HG03095 (cell line): ENCODE measurements at regions not wholly inside any gene's neighbourhood (a gene's known extent, or its start where the extent isn't known, plus 50 kb on each side); places are given as distances from the start of the nearest gene placed in this dataset.
"Not testable (repeated sequence)": the region's sequence is repeated elsewhere in the genome, so short reads cannot be mapped to it uniquely, and the experiment has no call there.

Experiments
- ATAC-seq: cut with Tn5 transposase; IDR thresholded peaks from one replicate; pipeline ENCODE4 v1.9.1; 2021; ENCODE audit warnings: moderate library complexity; ENCODE audit not compliant: unreplicated experiment

DNA sequence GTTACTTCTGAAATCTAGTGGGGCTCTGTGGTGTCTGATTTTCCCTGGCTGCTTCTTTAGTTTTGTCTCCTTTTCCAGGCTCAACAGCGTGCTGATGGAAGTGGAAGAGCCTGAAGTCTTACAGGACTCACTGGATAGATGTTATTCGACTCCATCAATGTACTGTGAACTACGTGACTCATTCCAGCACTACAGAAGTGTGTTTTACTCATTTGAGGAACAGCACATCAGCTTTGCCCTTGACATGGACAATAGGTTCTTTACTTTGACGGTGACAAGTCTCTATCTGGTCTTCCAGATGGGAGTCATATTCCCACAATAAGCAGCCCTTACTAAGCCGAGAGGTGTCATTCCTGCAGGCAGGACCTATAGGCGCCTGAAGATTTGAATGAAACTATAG is 51.1 kb downstream of the NBPF8 start:
- ATAC-seq, result not testable (repeated sequence)

DNA sequence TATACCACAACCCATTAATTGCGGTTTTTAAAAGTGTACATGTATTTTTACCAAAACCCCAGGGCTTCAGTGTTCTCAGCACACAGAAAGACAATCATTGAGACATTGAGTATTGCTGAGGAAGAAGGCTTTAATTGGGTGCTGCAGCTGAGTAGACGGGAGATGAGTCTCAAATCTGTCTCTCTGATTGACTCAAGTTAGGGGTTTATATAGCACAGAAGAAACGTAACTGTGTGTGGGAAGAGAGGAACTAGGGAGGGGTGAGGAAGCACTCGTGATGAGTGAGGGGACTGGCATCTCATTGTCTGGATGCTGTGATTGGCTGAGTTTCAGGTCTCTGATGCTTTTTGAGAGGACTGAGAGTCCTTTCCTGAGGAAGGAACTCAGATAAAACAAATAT is 62.8 kb downstream of the NBPF8 start:
- ATAC-seq, result not testable (repeated sequence)

- not testable (repeated sequence) for ATAC-seq
These were observed 63.6 kb downstream of the NBPF8 start for GRCh38 chr1:120478400-120478799.

GRCh38 chr1:120487542-120487941 is 72.7 kb downstream of the NBPF8 start:
- ATAC-seq, result not testable (repeated sequence)

DNA sequence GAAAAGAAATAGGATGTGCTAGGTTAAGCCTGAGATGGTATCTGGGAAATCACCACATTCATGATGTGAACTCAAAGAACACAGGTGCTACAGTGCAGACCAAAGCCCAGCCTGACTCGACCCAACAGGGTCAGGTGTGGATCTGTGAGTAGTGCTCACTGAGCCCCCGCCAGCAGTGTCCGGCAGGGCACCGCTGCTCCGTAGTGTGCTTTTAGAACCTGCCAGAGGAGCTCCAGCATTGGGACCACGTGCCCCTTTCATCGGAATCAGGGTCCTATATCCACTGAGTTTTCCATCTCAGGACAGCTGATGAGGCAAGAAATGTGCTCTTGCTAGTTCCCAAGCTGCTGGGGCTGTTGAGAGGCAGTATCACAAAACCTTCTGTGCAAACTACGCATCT is 74.4 kb downstream of the NBPF8 start:
- not testable (repeated sequence) for ATAC-seq

GRCh38 chr1:120497145-120497544 is 82.3 kb downstream of the NBPF8 start:
- ATAC-seq, result not testable (repeated sequence)

DNA sequence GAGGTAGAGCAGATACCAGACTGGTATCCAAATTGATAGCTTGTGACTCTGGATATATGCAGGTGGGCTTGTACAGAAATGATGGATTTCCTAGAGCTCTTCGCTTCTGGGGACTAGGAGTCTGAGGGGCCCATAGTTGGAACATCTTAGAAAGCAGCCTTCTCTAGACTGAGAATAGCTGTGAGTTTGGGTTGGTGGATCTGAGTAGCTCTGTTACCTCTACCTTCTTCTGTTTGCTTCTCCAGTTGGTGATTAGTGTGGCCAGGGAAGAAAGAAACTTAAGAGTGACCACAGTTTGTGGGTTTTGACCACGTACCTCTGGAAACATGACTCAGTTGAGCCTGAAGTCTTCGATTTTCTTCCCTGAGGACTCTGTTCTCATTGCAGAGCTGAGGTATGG is 88.4 kb downstream of the NBPF8 start:
- not testable (repeated sequence) for ATAC-seq

DNA sequence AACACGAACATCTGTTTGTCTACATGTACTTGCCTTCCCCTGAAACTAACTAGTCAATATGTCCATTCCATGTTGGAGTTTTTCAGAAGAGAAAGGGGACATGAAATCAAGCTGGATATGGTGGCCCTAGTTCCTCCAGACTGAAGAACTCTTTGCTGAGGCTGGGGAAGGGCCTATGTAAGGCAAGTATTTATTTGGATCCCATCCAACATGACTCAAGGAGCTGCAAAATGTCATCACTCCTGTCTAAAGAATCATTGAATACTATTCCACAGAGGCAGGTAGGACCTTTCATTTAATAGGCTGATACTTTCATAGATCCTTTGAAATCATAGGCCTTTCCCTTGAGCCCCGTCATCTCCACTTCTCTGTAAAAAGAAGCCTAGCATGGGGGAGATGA is 91.5 kb downstream of the NBPF8 start:
- not testable (repeated sequence) for ATAC-seq

GRCh38 chr1:120508351-120508750 is 93.5 kb downstream of the NBPF8 start:
- not testable (repeated sequence) for ATAC-seq

GRCh38 chr1:120509258-120509657 is 94.4 kb downstream of the NBPF8 start:
- ATAC-seq, result not testable (repeated sequence)

DNA sequence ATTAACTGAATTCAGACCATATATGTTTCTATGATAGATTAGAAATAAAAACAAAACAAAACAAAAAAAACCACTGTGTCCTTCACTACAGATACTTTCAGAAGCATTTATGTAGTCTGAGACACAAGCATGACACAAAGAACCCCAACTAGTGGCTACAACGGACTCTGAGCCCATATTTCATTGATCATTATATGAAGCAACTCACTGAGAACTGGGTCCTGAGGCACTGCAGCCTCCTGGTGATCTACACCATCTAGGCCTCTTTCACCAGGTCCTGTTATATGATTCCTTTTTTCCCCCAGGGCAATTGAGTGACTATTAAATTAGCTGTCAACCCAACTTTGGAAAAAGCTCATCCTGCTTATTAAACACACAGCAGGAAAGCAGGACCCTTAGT is 98.3 kb downstream of the NBPF8 start:
- not testable (repeated sequence) for ATAC-seq

DNA sequence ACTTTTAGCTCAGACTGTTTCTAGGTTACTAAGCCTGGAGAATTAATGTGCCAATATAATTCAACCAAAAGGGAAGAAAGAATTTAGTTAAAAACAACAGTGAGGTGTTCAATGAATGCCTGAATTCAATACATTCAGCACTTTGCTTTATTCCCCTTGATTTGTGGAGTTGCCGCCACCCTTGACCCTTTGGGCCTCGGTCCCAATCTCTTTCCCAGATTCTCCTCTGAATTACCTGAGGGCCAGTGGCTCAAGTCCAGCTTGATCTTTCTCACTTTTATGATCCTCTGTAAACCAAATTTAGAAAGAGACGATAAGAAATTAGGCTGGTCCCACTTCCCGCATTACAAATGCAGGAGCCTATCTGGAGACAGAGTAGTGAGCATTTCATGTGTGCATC is 98.7 kb downstream of the NBPF8 start:
- not testable (repeated sequence) for ATAC-seq

DNA sequence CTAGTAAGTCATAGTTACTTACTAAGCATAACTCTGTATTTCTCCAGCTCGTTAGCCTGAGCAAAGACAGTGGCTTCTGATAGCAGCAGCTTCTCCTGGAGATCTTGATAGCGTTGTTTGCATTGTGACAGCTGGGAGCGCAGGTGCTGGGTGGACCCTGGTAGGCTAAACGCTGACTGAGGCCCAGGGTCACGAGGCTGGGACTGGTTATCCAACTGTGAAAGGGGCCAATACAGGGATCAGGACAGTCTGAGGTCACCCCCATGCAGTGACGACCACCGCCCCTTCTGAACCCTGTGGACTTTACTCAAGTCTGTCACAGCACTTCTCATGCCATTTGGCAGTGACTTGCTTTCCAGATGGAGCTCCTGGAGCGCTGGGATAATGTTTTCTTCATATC is 104.4 kb downstream of the NBPF8 start:
- not testable (repeated sequence) for ATAC-seq

DNA sequence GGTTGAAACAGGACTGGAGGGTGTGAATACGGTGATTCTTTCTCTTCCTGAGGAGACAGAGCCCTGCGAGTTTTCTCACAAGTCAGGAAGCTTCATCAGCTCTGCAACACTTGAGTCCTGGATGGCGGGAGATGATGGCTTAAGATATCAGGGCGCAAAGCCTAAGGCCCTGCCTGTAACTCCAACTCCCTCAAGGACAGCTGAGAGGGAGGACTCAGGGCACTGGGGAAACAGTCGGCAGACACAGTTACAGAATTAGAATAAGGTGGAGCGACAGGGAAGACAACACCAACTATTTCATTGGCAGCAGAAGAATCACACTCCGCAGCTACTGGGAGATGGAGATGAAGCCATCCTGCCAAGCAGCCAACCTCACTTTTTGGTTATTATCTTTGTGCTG is 109.6 kb downstream of the NBPF8 start:
- not testable (repeated sequence) for ATAC-seq

DNA sequence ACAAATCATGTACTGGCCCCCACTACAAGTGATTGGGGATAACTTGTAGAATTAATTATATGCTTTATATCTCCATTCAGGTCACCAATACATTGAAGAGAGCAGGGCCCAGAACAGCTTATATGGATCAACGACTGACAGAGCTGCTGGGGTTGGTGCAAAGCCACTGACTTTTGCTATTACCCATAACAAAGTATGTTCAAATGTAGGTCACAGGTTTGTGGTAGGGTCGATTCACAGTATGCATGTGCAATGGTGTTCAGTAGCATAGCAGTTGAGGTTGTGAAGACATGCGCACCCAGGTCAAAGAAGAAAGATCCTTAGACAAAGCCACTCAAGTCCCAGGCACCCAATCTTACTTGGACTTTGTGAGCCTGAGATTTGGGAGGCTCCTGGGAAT is 110.6 kb downstream of the NBPF8 start:
- not testable (repeated sequence) for ATAC-seq

GRCh38 chr1:120529475-120530089 is 114.7 kb downstream of the NBPF8 start:
- not testable (repeated sequence) for ATAC-seq

DNA sequence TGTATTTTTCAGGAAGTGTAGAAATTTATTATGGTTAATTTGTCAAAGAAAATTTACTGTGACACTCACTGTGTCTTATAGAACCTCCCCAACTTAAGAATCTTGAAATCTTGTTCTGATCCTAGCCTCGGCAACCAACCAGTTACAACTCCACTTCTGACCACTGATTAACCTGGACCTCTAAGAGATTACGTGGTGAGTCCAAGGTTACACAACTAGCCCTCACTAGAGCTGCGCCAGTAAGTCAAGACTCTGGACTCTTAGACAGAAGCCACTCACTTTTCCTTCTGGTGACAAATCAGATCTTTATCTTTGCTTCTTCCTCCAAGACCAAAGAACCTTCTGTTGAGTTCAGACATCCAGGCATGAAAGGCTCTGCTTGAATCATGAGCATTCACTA is 116.6 kb downstream of the NBPF8 start:
- ATAC-seq, result not testable (repeated sequence)

GRCh38 chr1:120534361-120535047 is 119.7 kb downstream of the NBPF8 start:
- ATAC-seq, result not testable (repeated sequence)

DNA sequence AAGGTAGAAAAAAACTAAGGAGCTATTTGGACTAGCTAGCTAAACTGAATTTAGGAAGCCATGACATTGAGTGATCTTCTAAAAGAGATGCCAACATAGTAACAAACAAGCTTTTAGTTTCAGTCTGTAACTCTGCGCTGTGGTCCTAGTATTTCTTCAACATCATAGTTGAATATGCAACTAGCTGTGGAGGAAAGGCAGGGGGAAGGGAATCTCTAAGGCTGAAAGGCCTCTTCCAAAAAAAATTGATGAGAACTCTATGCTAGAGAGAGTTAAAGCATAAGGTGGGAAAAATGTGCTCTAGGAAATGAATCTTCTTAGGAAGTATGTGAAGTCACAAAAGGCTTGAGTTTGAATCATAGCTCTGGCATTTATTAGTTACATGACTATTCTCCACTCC is 120.2 kb downstream of the NBPF8 start:
- ATAC-seq, result not testable (repeated sequence)

DNA sequence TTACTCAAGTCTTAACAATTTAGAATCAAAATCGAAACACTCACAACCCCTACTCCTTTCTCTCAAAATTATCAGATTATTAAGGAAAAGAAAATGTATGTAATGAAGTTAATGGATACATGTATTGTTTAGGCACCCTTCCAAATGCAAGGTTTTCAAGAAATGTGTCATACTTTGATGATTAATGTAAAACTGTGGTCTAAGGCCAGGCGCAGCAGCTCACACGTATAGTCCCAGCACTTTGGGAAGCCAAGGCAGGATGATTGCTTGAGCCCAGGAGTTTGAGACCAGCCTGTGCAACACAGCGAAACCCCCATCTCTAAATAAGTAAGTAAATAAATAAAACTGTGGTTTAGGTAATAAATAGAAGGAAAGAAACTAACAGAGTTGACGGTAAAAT is 126.6 kb downstream of the NBPF8 start:
- ATAC-seq, result not testable (repeated sequence)

GRCh38 chr1:120542365-120542764 is 127.5 kb downstream of the NBPF8 start:
- not testable (repeated sequence) for ATAC-seq

DNA sequence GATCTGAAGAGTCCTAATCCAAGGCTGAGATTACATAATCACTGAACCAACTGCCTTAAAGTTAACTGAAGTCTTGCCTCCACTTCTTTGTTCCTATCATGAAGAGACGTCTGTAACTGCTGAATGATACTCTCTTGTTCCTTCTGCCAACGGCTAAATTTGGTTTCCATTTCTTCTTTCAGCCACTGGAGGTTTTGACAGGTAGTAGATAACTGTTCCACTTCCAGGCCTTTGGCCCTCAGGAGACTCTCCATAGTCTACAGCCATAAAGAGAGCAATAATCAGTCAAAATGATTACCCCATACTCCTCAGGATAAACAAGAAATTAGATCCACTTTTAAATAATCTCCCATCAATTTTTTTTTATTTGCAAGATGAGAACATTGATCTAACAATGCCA is 128.1 kb downstream of the NBPF8 start:
- not testable (repeated sequence) for ATAC-seq
